Cardiac fibroblast (primary cell): ENCODE measurements at regions not wholly inside any gene's neighbourhood (a gene's known extent, or its start where the extent isn't known, plus 50 kb on each side); places are given as distances from the start of the nearest gene placed in this dataset.

Source experiments
- DNase-seq, 2 donors: peaks; one replicate each; pipeline versions ENCODE4 v3.0.0 to v3.0.0-alpha.2; 2010; ENCODE audit warnings: low read depth in 2 of 2
- H3K4me3 ChIP-seq, 2 donors: replicated peaks in 1 of 2; 1 replicate in 1 of 2; 2 replicates in 1 of 2; pipeline ENCODE4 v1.5.1; 2011; ENCODE audit warnings: low read depth in 2 of 2, low read length in 2 of 2, mild to moderate bottlenecking in 2 of 2, moderate library complexity in 1 of 2
- TF ChIP-seq, protein P1 (sequence below): IDR thresholded peaks from one replicate; pipeline ENCODE4 v1.5.1; 2011; ENCODE audit warnings: low read depth, mild to moderate bottlenecking, low read length, inconsistent platforms

DNA sequence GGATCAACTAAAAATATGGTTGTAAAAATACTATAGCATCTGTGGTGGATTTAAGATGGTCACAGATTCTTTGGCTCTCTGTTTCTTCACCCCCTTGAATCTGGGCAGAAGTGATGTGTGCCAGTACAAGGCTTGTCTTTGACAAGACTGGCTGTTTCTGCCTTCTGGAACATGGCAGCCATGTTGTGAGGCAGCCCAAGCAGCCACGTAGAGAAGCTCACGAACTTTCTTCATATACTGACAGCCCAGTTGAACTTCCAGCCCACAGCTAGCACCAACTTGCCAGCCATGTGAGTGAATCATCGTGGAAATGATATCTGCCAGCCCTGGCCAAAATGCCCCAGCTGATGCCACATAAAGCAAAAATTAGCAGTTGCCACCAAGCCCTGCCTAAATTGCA, 110.8 kb downstream of the BOD1 start:
- TF ChIP-seq, protein P1, sequence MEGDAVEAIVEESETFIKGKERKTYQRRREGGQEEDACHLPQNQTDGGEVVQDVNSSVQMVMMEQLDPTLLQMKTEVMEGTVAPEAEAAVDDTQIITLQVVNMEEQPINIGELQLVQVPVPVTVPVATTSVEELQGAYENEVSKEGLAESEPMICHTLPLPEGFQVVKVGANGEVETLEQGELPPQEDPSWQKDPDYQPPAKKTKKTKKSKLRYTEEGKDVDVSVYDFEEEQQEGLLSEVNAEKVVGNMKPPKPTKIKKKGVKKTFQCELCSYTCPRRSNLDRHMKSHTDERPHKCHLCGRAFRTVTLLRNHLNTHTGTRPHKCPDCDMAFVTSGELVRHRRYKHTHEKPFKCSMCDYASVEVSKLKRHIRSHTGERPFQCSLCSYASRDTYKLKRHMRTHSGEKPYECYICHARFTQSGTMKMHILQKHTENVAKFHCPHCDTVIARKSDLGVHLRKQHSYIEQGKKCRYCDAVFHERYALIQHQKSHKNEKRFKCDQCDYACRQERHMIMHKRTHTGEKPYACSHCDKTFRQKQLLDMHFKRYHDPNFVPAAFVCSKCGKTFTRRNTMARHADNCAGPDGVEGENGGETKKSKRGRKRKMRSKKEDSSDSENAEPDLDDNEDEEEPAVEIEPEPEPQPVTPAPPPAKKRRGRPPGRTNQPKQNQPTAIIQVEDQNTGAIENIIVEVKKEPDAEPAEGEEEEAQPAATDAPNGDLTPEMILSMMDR, result no peak
- no peak for DNase-seq
- H3K4me3 ChIP-seq, result no peak overlapping the region

DNA sequence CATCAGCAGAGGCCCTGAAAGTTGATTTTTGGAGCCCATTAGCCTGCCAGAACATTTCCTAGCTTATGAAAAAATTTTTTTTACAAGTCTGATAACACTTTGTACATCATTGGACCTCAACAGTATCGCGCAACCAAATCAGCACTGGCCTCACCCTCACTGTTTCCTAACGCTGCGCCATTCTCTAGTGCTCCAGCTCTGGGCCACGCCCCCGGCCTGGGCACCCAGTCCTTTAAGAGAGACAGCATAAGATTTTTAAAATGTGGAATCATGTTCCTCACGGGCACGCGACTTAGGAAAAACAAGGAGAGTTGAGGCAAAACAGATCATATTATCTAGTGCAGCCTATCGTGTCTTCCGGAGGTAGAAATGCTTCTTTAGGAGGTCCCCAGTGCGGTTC, 114.5 kb downstream of the BOD1 start:
- no peak overlapping the region for H3K4me3 ChIP-seq
- TF ChIP-seq, protein P1, result no peak
- no peak for DNase-seq

- TF ChIP-seq, protein P1, result no peak
Measured at GRCh38 chr5:173501271-173501670, 115.2 kb downstream of the BOD1 start.

DNA sequence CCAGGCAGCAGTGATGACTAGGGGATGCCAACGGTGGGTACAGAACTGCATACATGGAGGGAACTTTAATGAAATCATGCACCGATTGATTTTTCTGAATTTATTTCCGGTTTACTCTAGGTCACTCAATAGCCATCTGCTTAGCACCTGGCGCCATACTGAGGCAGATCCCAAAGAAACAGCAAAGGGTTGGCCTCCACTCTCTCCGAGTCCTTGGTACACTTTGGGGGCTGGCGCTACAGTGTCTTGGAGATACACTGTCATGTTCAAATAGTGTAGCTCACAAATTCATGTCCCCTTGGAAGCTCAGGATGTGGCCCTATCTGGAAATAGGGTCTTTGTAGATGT, 116.3 kb downstream of the BOD1 start:
- DNase-seq, result no peak
- TF ChIP-seq, protein P1, result no peak
- H3K4me3 ChIP-seq, result no peak overlapping the region

More at GRCh38 chr5:173501271-173501670, 115.2 kb downstream of the BOD1 start:
- H3K4me3 ChIP-seq, result no peak overlapping the region
- no peak for DNase-seq

- no peak overlapping the region for H3K4me3 ChIP-seq
- DNase-seq, result no peak
- TF ChIP-seq, protein P1, result no peak
Measured at GRCh38 chr5:173499471-173500212, 116.8 kb downstream of the BOD1 start.

- DNase-seq, result peak in 1 of 2 donors; percentile 28
- TF ChIP-seq, protein P1, result no peak
- no peak overlapping the region for H3K4me3 ChIP-seq
Measured at GRCh38 chr5:173498739-173499470, 117.5 kb downstream of the BOD1 start.

- DNase-seq, result peak; percentile 50 to 76
- TF ChIP-seq, protein P1, result no peak
- no peak overlapping the region for H3K4me3 ChIP-seq
Measured at GRCh38 chr5:173498286-173498685, 118.2 kb downstream of the BOD1 start.
